ENCODE measurements at regions not wholly inside any gene's neighbourhood (a gene's known extent, or its start where the extent isn't known, plus 50 kb on each side); places are given as distances from the start of the nearest gene placed in this dataset.
"Not testable (repeated sequence)": the region's sequence is repeated elsewhere in the genome, so short reads cannot be mapped to it uniquely, and the experiment has no call there.

DNA sequence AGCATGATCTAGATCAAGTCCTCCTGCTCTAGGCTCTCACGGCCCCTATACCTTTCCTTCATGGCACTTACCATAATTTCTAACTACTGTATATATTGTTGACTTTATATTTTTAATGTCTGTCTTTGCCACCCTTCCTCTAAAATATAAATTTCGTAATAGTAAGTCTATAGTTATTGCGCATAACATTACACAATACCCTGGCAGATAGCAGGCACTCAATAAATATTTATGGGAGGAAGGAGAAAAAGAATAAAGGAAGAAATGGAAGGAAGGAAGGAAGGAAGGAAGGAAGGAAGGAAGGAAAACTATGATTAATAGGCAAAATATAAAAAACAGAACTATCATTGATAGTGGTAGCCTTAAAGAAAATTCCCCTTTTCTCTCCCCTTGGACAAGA is 190.3 kb upstream of the LMCD1 start:
- no peak for DNase-seq (ENCODE audit: low spot score)

GRCh38 chr3:8312685-8313084 is 188.9 kb upstream of the LMCD1 start:
- no peak for DNase-seq (ENCODE audit: low spot score)

DNA sequence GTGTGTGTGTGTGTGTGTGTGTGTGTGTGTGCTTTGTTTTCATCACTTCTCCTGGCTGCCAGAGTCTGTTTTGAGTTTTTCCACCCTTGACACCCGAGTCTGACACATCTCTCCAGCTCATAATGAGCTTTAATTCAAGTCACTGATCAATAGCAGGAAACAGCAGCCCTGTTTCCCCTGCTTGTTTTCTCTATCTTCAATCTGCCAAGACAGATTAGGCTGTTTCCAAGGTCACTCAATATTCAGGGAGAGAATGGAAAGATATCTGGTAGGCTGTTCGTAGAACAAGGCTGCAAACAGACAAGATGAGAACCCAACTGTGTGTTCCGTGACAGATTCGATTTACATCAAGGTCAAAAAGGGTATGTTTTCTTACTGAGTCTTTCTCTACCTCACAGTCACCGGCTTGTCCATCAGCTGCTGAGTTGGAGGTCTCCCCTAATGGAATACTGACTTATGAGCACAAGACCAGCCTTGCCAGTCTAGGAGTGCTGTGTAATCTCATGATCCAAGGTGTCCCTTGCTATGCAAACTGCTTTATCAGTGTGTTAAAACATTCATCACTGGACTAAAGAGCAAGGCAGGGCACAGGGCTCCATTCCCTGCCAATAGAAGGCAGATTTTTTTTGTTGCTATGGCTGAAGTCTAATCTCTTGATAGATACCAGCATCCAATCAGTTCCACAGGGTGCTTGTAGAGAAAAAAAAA is 187.9 kb upstream of the LMCD1 start:
- DNase-seq (ENCODE audit: low spot score), result no peak

DNA sequence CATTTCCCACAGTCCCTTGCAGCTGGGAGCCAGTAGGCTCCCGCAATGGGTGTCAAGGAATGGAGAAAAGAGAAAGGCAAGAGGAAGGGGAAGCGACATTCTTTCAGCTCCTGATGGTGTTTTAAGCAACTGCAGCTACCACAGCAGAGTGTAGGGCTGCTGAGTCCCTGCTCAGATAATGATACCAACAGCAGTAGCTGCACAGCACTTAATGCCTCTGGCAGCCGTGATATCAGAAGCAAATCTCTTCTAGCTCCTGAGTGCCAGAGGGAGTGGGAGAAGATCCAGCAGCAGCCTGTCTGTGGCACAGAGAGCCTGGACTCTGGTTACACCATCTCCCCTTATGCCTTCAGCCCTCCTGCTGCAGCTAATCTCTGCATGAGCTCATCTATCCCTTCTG is 186.1 kb upstream of the LMCD1 start:
- DNase-seq (ENCODE audit: low spot score), result not testable (repeated sequence)

GRCh38 chr3:8317661-8318649 is 183.7 kb upstream of the LMCD1 start:
- DNase-seq (ENCODE audit: low spot score), result no peak

- DNase-seq (ENCODE audit: low spot score), result peak; percentile 15
Measured at GRCh38 chr3:8319935-8320634, 181.5 kb upstream of the LMCD1 start.

- DNase-seq (ENCODE audit: low spot score), result no peak
Measured at GRCh38 chr3:8320711-8321458, 180.7 kb upstream of the LMCD1 start.

GRCh38 chr3:8324747-8325146 is 176.9 kb upstream of the LMCD1 start:
- peak; percentile 5 for DNase-seq (ENCODE audit: low spot score)

DNA sequence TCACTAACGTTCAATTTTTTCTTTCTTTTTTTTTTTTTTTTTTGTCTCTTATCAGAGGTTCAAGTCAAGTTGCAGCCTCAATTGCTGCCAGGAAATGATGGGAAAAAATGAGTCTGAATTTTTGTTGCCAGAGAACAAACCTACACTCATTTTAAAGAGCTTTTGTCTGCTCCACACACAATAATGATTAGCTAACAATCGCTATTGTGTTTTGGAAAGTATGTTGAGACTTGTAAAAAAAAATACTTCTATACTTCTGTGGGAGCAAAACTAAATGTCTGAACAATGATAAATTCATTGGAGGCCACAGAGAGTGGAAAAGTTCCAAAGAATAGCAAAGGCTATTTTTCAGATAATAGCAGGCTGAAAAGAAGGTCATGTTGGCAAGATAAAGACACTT is 176.3 kb upstream of the LMCD1 start:
- DNase-seq (ENCODE audit: low spot score), result no peak

- DNase-seq (ENCODE audit: low spot score), result not testable (repeated sequence)
Measured at GRCh38 chr3:8325833-8326232, 175.8 kb upstream of the LMCD1 start.

DNA sequence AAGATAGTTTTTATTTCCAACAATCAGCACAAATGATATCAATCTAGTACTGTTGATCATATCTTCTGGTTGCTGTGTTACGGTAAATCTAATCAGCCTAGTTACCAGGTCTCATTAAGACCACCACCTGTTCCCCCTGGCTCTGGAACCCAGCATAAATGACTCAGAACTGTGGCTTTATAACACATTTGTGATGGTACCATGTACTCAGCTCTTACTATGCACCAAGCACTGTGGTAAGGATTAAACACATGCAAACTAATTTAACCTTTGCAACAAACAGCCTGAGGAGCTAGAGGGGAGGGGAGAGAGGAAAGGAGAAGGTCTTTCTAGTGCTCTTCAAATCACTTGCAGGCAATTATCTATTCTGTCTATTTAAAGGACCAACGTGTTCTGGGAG is 173.9 kb upstream of the LMCD1 start:
- DNase-seq (ENCODE audit: low spot score), result no peak

DNA sequence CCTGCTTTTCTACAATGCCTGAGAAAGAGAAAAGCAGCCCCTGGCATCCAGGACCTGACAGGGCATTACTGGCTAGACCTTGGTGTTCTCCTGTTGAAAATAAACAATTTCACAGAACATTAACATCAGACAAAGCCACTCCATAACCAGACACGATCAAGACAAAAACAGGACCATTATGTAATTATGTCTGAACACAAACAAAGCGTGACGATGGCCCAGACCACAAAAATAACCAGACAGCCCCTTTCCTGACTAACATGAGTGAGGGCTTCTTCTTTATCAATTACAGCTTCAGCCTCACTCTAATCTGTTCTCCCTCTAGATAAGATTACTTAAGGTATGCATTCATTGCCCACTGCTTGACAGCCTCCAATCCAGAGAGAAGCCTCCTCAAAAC is 172.7 kb upstream of the LMCD1 start:
- no peak for DNase-seq (ENCODE audit: low spot score)

DNA sequence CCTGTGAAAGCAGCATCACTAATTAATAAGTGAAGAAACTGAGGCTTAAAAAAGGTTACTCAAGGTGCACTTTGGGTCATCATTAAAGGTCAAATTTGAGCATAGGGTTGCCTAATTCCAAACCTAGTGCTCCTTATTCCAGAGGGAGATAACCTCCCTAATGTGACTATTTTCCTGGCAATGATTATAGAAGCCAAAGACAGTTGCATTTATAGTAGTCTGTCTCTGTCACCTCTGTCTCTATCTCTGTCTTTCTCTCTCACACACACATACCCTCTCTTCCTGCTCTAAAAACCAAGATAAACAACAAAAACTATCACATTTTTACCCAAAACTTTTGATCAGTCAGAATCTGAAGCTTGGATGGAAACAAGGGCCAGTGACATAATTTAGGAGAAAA is 172.0 kb upstream of the LMCD1 start:
- no peak for DNase-seq (ENCODE audit: low spot score)

DNA sequence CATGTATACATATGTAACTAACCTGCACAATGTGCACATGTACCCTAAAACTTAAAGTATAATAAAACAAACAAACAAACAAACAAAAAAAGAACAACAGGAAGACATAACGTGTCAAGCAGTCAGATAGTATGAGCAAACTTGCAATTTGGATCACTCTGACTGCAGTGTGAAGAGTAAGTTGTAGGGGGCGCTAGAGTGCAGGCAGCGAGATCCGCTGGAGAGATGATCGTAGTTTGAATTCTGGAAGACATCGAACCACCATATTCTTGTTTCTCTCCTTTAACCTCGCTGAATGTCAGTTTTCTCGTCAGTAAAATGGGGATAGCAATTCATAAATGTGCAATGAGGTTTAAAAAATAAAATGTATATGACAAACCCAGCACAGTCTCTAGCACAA is 165.2 kb upstream of the LMCD1 start:
- DNase-seq (ENCODE audit: low spot score), result no peak

- no peak for DNase-seq (ENCODE audit: low spot score)
Measured at GRCh38 chr3:8338424-8338823, 163.2 kb upstream of the LMCD1 start.

- DNase-seq (ENCODE audit: low spot score), result no peak
Measured at GRCh38 chr3:8341821-8342247, 159.8 kb upstream of the LMCD1 start.

DNA sequence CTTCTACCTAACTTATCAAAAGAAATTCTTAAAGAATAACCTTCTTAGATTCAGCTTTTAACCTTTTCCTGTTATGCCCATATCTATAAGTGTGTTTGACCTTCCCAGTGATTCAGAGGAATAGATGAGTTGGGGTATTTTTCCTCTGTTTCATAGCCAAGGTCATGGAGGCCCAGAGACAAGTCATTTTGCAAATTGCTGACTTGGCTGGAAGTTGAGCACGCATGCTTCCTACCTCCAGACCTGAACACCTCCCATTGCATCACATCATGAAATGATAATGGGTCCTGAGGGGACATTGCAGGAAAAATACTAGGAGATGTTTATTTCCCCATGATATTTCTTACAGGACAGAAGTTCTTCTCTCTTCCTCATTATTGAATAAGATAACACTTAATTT is 158.6 kb upstream of the LMCD1 start:
- no peak for DNase-seq (ENCODE audit: low spot score)

GRCh38 chr3:8345398-8345797 is 156.2 kb upstream of the LMCD1 start:
- no peak for DNase-seq (ENCODE audit: low spot score)

GRCh38 chr3:8348076-8348475 is 153.5 kb upstream of the LMCD1 start:
- DNase-seq (ENCODE audit: low spot score), result no peak

- no peak for DNase-seq (ENCODE audit: low spot score)
Measured at GRCh38 chr3:8352475-8352874, 149.1 kb upstream of the LMCD1 start.

DNA sequence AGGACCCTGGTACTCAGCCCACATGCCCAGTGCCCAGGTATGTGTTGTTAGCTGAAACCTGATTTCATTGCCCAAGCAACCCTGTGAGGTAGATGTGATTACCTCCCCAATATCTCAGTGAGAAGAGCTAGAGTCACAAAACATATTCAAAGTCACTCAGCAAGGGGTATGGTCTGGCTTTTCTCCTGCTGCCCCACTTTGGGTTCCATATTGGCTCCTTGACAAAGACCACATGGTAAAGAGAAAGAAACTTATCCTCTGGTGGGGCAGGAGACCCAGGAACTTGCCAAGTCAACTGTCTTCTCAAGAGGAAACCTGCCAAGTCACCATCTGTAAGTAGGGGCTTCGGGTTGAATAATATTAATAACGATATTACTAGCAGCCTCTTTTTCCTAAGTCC is 148.3 kb upstream of the LMCD1 start:
- DNase-seq (ENCODE audit: low spot score), result no peak

DNA sequence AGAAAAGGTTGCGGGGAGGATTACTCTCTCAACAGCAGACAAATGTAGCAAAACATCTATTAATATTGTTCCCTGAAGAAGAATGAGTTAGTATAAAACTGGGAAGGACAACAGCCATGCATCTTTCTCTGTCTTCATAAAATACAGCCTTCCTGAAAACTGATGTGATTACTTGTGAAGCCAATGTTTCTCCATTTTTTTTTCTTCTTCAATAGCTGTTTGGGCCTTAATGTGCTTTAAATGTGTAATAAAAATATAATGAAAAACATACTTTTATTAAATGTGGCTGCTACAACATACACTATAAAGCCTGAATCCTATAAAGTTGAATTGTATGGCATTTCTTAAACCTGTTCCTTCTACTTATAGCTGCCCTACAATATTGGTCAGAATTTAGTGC is 146.3 kb upstream of the LMCD1 start:
- no peak for DNase-seq (ENCODE audit: low spot score)
